Tibial nerve (tissue), 4 donors: ENCODE measurements at regions not wholly inside any gene's neighbourhood (a gene's known extent, or its start where the extent isn't known, plus 50 kb on each side); places are given as distances from the start of the nearest gene placed in this dataset.

Experiments
- DNase-seq, 2 donors: peaks; one replicate each; pipeline ENCODE4 v3.0.0-alpha.2; 2019; ENCODE audit warnings: low spot score in 2 of 2
- H3K27ac ChIP-seq, 4 donors: fragments of 200-600 bp; sonication (generic) in 3 of 4; one replicate each; pipeline ENCODE4 v1.5.1; 2017 to 2019; ENCODE audit warnings: mild to moderate bottlenecking in 1 of 4
- H3K27me3 ChIP-seq, 2 donors: fragments of 200-600 bp; sonication (generic) in 1 of 2; one replicate each; pipeline versions ENCODE4 v1.5.1 to v1.6.0; 2017 to 2019
- H3K36me3 ChIP-seq, 3 donors: fragments of 200-600 bp; sonication (generic); one replicate each; pipeline ENCODE4 v1.5.1; 2018 to 2019
- H3K4me1 ChIP-seq, 4 donors: fragments of 200-600 bp; sonication (generic) in 3 of 4; one replicate each; pipeline ENCODE4 v1.5.1; 2017 to 2019
- H3K4me3 ChIP-seq, 4 donors: fragments of 200-600 bp; sonication (generic) in 3 of 4; one replicate each; pipeline ENCODE4 v1.5.1; 2017 to 2019; ENCODE audit warnings: mild to moderate bottlenecking in 1 of 4, moderate library complexity in 1 of 4
- H3K9me3 ChIP-seq, 4 donors: fragments of 200-600 bp; sonication (generic) in 3 of 4; one replicate each; pipeline ENCODE4 v1.5.1; 2017 to 2019
- EP300 ChIP-seq, 2 donors: sonication (generic); formaldehyde crosslinking; IDR thresholded peaks; one replicate each; pipeline ENCODE4 v1.6.1; 2017; ENCODE audit warnings: antibody characterized with exemption in 2 of 2, mild to moderate bottlenecking in 1 of 2
- POLR2A ChIP-seq, 2 donors: fragments of 450-650 bp; IDR thresholded peaks; one replicate each; pipeline ENCODE4 v1.6.1; 2017; ENCODE audit warnings: antibody characterized with exemption in 2 of 2, mild to moderate bottlenecking in 2 of 2, moderate library complexity in 2 of 2
- WGBS, 2 donors: methylation state at CpG; one replicate each; pipeline ENCODE4 v1.1.5; 2018; 5-methylcytosine and 5-hydroxymethylcytosine counted together
- TF ChIP-seq, protein P1 (sequence below), 5 experiments: fragments of 200-600 bp in 3 of 5; fragments of 450-650 bp in 2 of 5; sonication (generic) in 3 of 5; IDR thresholded peaks; one replicate each; pipeline ENCODE4 v1.5.1; 2016 to 2019; ENCODE audit warnings: antibody characterized with exemption in 5 of 5, mild to moderate bottlenecking in 3 of 5, moderate library complexity in 2 of 5

DNA sequence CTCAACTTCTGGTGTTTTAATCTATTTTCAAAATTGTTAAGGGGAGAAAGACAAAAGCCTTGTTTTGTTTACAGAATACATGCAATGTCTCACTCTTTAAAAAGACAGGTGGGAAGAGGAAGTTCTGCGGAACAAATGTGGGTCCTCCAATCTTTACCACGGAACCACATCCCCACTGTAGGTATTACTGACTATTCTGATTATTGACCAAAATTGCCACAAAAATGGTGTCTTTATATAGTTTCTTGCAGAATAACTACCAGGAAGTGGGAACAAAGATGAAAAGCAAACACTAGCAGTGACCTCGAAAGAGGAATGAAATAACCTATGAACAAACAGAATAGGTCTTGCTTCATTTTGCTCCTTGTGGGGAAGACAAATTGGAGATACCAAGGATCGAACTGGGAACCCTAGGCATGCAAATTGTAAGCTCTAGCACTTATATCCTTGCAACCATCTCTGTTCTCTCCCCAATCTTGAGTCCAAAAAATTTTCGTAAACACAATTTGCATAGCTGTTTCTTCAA, 106.7 kb downstream of the GPX5 start:
- Histone ChIP-seq H3K27me3 (peaks cover 0 to 46% of the 10 kb centered on the region in 2 donors), H3K4me1 (peaks cover 0 to 15% (median 0%) of the 10 kb centered on the region in 4 donors), H3K27ac (no peak overlapping the region), H3K9me3 (no peaks in the 10 kb centered on the region), H3K36me3 (no peaks in the 10 kb centered on the region), H3K4me3 (no peak overlapping the region)
- no peak for DNase-seq
- 83 to 86% methylated on average over 5 of the region's 5 CpGs for WGBS, 2 donors
- TF ChIP-seq POLR2A (IDR thresholded peaks at IDR 0.05) (no peak), EP300 (IDR thresholded peaks at IDR 0.05) (no peak)
- TF ChIP-seq, protein P1, sequence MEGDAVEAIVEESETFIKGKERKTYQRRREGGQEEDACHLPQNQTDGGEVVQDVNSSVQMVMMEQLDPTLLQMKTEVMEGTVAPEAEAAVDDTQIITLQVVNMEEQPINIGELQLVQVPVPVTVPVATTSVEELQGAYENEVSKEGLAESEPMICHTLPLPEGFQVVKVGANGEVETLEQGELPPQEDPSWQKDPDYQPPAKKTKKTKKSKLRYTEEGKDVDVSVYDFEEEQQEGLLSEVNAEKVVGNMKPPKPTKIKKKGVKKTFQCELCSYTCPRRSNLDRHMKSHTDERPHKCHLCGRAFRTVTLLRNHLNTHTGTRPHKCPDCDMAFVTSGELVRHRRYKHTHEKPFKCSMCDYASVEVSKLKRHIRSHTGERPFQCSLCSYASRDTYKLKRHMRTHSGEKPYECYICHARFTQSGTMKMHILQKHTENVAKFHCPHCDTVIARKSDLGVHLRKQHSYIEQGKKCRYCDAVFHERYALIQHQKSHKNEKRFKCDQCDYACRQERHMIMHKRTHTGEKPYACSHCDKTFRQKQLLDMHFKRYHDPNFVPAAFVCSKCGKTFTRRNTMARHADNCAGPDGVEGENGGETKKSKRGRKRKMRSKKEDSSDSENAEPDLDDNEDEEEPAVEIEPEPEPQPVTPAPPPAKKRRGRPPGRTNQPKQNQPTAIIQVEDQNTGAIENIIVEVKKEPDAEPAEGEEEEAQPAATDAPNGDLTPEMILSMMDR (IDR thresholded peaks at IDR 0.05): no peak

DNA sequence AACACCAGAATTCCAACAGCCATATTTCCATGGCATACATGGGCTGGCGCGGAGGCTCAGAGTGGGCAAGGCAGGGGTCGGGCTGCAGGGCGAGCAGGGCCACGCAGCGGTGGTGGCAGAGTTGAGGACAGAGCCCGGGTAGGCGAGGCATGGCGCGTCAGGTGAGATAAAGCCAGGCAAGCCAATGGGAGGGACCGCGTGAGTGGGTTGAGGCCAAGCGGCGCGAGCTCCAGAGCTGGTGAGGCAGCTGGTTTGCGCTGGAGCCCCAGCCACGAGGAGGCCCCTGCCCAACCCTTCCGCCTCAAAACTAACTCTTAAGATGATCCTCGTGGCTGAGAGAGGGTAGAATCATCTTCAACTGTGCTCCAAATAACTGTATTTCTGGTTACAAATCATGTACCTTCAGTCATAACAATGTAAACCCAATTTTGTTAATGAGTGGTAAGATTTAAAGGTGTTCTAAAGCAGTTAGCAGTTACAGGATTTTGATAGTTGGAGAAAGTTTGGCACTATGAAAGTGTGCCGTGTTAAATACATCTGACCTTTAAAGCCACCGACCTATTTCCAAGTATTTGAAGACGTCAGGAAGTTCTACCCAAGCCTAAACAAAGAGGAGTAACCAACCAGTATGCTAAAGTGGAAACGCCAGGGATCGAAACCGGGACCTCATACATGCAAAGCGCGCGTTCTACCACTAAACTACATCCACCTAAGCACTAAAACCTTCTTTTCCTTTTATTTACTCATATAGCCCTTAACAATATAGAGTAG, 107.9 kb downstream of the GPX5 start:
- no peaks in the 10 kb centered on the region for H3K36me3 ChIP-seq
- DNase-seq: no peak
- no peak overlapping the region for H3K4me3 ChIP-seq
- 67 to 76% methylated on average over 28 of the region's 28 CpGs for WGBS, 2 donors
- H3K9me3 ChIP-seq: no peaks in the 10 kb centered on the region
- H3K4me1 ChIP-seq: peaks cover 0 to 15% (median 0%) of the 10 kb centered on the region in 4 donors
- no peak overlapping the region for H3K27ac ChIP-seq
- H3K27me3 ChIP-seq: peaks cover 0 to 59% of the 10 kb centered on the region in 2 donors
- TF ChIP-seq, protein P1 (IDR thresholded peaks at IDR 0.05): no peak
- TF ChIP-seq EP300 (IDR thresholded peaks at IDR 0.05) (no peak), POLR2A (IDR thresholded peaks at IDR 0.05) (no peak)

DNA sequence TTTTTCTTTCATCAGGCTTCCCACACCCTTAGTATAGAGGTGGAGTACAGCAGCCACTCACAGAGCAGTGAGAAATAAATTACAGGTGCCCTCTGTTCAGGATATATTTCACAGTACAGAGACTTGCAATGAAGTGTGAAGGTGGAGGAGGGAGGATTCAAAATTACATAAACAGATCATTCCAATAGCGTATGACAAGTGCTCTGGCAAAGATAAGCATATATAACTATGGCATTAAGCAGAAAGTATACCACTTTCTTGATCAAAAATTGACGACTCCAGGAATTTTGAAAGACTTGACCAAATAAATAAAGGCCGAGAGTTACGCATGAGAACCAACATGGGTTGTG, 108.7 kb downstream of the GPX5 start:
- TF ChIP-seq, protein P1 (IDR thresholded peaks at IDR 0.05): no peak
- TF ChIP-seq POLR2A (IDR thresholded peaks at IDR 0.05) (no peak), EP300 (IDR thresholded peaks at IDR 0.05) (no peak)
- Histone ChIP-seq H3K27ac (no peak overlapping the region), H3K4me1 (peaks cover 0 to 15% (median 0%) of the 10 kb centered on the region in 4 donors), H3K27me3 (peaks cover 0 to 63% of the 10 kb centered on the region in 2 donors), H3K36me3 (no peaks in the 10 kb centered on the region), H3K9me3 (no peaks in the 10 kb centered on the region), H3K4me3 (peak overlapping the region in 1 of 4 donors; percentile 40)
- DNase-seq: no peak
- 10 to 12% methylated on average over 4 of the region's 4 CpGs for WGBS, 2 donors

DNA sequence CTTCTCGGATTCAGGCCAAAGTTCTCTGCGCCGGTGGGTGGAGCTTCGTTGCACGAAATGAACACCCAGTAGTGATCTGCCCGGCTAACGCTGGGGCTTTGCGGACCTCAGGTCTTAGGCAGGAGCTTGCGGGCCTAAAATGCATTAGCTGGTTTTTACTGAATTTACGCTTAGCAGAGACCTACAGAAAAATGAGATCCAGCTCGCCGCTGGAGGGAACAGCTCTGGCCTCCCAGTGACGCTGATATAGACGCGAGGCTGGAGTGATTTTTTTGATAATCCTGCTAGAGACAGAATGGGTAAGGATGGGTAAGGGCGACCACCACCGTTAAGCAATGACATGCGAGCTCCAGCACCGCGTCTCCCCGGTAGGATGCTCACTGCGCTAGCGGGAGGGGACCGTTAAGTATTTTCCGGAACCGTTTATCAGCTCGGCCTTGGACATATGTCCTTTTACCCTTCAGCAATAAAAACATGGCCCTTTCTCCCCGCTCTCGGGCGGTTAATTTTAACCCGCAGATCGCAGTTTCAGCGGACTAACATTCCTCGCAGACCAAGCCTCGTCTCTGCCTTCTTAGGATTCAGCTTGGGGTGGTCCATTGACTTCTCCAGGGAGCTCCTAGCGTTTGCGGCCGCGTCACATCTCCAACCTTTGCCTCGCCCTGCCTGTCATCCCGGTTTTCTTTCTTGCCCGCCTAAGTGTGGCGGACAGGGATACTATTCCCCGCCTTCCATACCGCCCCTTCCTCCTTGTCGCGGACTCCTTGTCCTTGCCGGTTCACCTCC, 109.3 kb downstream of the GPX5 start:
- Histone ChIP-seq H3K4me3 (peak overlapping the region in 2 of 4 donors; percentile 26 to 40), H3K4me1 (peaks cover 0 to 15% (median 0%) of the 10 kb centered on the region in 4 donors), H3K36me3 (no peaks in the 10 kb centered on the region), H3K27me3 (peaks cover 0 to 63% of the 10 kb centered on the region in 2 donors), H3K27ac (no peak overlapping the region), H3K9me3 (no peaks in the 10 kb centered on the region)
- no peak for DNase-seq
- 1 to 2% methylated on average over 47 to 48 of the region's 48 CpGs for WGBS, 2 donors
- TF ChIP-seq POLR2A (IDR thresholded peaks at IDR 0.05) (no peak), EP300 (IDR thresholded peaks at IDR 0.05) (no peak)
- TF ChIP-seq, protein P1 (IDR thresholded peaks at IDR 0.05): no peak
